Lower leg skin (tissue), 3 donors: ENCODE measurements at regions not wholly inside any gene's neighbourhood (a gene's known extent, or its start where the extent isn't known, plus 50 kb on each side); places are given as distances from the start of the nearest gene placed in this dataset.

Experiments
- POLR2A ChIP-seq, 2 donors: fragments of 450-650 bp; IDR thresholded peaks; one replicate each; pipeline ENCODE4 v1.6.1; 2016 to 2017; ENCODE audit warnings: antibody characterized with exemption in 2 of 2, mild to moderate bottlenecking in 1 of 2, moderate library complexity in 1 of 2
- TF ChIP-seq, protein P1 (sequence below), 3 donors: fragments of 450-650 bp; IDR thresholded peaks; one replicate each; pipeline ENCODE4 v1.5.1; 2016; ENCODE audit warnings: antibody characterized with exemption in 3 of 3, mild to moderate bottlenecking in 3 of 3, moderate library complexity in 2 of 3

DNA sequence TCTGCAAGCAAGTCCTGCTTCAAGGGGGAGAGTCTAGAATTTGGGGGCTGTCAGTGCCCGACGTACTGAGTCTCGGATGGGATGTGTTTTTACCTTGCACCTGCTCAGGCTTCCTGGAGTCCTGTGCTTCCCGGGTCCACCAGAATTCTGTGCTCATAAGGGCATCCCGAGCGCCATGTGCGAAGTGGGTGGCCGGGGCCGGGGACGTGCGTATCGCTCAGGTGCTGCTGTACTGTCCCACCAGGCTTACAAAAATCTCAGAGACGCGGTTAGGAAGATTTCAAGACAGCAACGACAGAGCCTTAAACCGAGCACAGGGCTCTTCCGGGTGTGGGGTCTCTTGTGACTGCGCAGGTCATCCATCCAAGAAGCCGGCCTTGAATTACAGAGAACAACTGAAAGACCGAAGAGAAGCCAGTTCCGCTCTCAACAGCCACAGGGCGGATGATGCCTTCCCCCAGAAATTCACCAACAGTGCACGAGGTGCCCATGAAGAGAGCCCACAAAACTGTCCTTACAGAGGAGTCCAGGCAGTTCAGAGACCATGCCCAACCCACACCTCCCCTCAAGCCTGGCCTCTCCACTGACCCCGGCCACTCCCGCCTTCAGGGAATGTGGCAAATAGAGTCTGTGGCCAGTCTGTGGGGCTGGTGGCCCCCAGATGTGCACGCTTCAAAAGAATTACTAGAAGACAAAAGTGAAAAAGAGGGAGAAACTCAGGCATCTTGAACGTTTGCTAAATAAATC lies 104.7 kb downstream of the PXDC1 start:
- TF ChIP-seq, protein P1, sequence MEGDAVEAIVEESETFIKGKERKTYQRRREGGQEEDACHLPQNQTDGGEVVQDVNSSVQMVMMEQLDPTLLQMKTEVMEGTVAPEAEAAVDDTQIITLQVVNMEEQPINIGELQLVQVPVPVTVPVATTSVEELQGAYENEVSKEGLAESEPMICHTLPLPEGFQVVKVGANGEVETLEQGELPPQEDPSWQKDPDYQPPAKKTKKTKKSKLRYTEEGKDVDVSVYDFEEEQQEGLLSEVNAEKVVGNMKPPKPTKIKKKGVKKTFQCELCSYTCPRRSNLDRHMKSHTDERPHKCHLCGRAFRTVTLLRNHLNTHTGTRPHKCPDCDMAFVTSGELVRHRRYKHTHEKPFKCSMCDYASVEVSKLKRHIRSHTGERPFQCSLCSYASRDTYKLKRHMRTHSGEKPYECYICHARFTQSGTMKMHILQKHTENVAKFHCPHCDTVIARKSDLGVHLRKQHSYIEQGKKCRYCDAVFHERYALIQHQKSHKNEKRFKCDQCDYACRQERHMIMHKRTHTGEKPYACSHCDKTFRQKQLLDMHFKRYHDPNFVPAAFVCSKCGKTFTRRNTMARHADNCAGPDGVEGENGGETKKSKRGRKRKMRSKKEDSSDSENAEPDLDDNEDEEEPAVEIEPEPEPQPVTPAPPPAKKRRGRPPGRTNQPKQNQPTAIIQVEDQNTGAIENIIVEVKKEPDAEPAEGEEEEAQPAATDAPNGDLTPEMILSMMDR (IDR thresholded peaks at IDR 0.05): no peak
- no peak for TF ChIP-seq POLR2A (IDR thresholded peaks at IDR 0.05)
